Sigmoid colon (tissue), 4 donors: ENCODE measurements at regions not wholly inside any gene's neighbourhood (a gene's known extent, or its start where the extent isn't known, plus 50 kb on each side); places are given as distances from the start of the nearest gene placed in this dataset.

Experiments used
- POLR2A ChIP-seq, 2 donors: fragments of 450-650 bp; IDR thresholded peaks; one replicate each; pipeline ENCODE4 v1.6.1; 2016; ENCODE audit warnings: antibody characterized with exemption in 2 of 2, mild to moderate bottlenecking in 2 of 2, moderate library complexity in 2 of 2
- POLR2AphosphoS5 ChIP-seq, 4 donors: sonication (generic); formaldehyde crosslinking; IDR thresholded peaks; one replicate each; pipeline ENCODE4 v1.6.1; 2017; ENCODE audit warnings: antibody characterized with exemption in 4 of 4

DNA sequence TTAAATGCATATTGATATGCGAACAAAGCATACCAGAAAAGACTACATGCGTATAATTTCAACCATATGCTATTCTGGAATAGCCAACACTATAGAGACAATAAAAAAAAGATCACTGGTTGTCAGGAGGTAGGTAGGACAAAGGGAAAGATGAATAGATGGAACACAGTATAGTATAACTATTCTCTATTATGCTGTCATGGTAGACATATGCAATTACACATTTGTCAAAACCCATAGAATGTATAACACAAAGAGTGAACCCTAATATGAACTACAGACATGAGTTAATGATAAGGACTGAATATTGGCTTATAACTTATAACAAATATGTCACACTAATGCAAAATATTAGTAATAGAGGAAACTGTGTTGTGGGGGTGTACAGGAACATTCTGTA lies 460.8 kb downstream of the TAF11L14 start:
- no peak for TF ChIP-seq POLR2A (IDR thresholded peaks at IDR 0.05)
- TF ChIP-seq POLR2AphosphoS5 (IDR thresholded peaks at IDR 0.05): no peak
